ENCODE measurements at regions not wholly inside any gene's neighbourhood (a gene's known extent, or its start where the extent isn't known, plus 50 kb on each side); places are given as distances from the start of the nearest gene placed in this dataset.

GRCh38 chr3:72006631-72007556 lies 221.9 kb upstream of the PROK2 start:
- TF ChIP-seq USF2 (IDR thresholded peaks at IDR 0.05; ENCODE audit: borderline replicate concordance, low read depth, low read length) (no peak), CTCF (IDR thresholded peaks at IDR 0.05) (no peak), FOSL2 (IDR thresholded peaks at IDR 0.05; ENCODE audit: borderline replicate concordance, low read depth) (no peak), NFIC (IDR thresholded peaks at IDR 0.05; ENCODE audit: borderline replicate concordance) (no peak), POLR2AphosphoS5 (IDR thresholded peaks at IDR 0.05; ENCODE audit: low read depth, low read length) (no peak), ELF1 (IDR thresholded peaks at IDR 0.05) (no peak), GABPA (IDR thresholded peaks at IDR 0.05; ENCODE audit: low read depth) (no peak), REST (IDR thresholded peaks at IDR 0.05; ENCODE audit: low read depth, low read length) (no peak), NRF1 (IDR thresholded peaks at IDR 0.05; ENCODE audit: low read depth, low read length) (no peak)
